ENCODE measurements at regions not wholly inside any gene's neighbourhood (a gene's known extent, or its start where the extent isn't known, plus 50 kb on each side); places are given as distances from the start of the nearest gene placed in this dataset.
"Not testable (repeated sequence)": the region's sequence is repeated elsewhere in the genome, so short reads cannot be mapped to it uniquely, and the experiment has no call there.

- peak overlapping the region; percentile 53; the same call in 1 of the 2 replicates for H3K4me3 ChIP-seq (replicated peaks; ENCODE audit: low read depth, low read length)
- not testable (repeated sequence) for H3K36me3 ChIP-seq (ENCODE audit: control insufficient read depth, insufficient read depth, low read length); H3K27me3 ChIP-seq (replicated peaks; ENCODE audit: control insufficient read depth, insufficient read depth, low read length); DNase-seq (ENCODE audit: extremely low read depth, insufficient read length)
Observed at GRCh38 chrX:3843522-3844145, 130.2 kb upstream of the PRKX start.

- not testable (repeated sequence) for H3K27me3 ChIP-seq (replicated peaks; ENCODE audit: control insufficient read depth, insufficient read depth, low read length); DNase-seq (ENCODE audit: extremely low read depth, insufficient read length)
- peak overlapping the region; percentile 60 for H3K4me3 ChIP-seq (replicated peaks; ENCODE audit: low read depth, low read length)
Observed at GRCh38 chrX:3842822-3843521, 129.5 kb upstream of the PRKX start.

GRCh38 chrX:3838754-3839153, 125.3 kb upstream of the PRKX start:
- H3K4me3 ChIP-seq (replicated peaks; ENCODE audit: low read depth, low read length); H3K27me3 ChIP-seq (replicated peaks; ENCODE audit: control insufficient read depth, insufficient read depth, low read length); DNase-seq (ENCODE audit: extremely low read depth, insufficient read length); H3K36me3 ChIP-seq (ENCODE audit: control insufficient read depth, insufficient read depth, low read length): not testable (repeated sequence)

More at GRCh38 chrX:3842822-3843521, 129.5 kb upstream of the PRKX start:
- not testable (repeated sequence) for H3K36me3 ChIP-seq (ENCODE audit: control insufficient read depth, insufficient read depth, low read length)

GRCh38 chrX:3837958-3838643, 124.7 kb upstream of the PRKX start:
- H3K36me3 ChIP-seq (ENCODE audit: control insufficient read depth, insufficient read depth, low read length); DNase-seq (ENCODE audit: extremely low read depth, insufficient read length): not testable (repeated sequence)

GRCh38 chrX:3837211-3837610, 123.8 kb upstream of the PRKX start:
- H3K27me3 ChIP-seq (replicated peaks; ENCODE audit: control insufficient read depth, insufficient read depth, low read length); H3K36me3 ChIP-seq (ENCODE audit: control insufficient read depth, insufficient read depth, low read length); DNase-seq (ENCODE audit: extremely low read depth, insufficient read length); H3K4me3 ChIP-seq (replicated peaks; ENCODE audit: low read depth, low read length): not testable (repeated sequence)

More at GRCh38 chrX:3837958-3838643, 124.7 kb upstream of the PRKX start:
- H3K4me3 ChIP-seq (replicated peaks; ENCODE audit: low read depth, low read length); H3K27me3 ChIP-seq (replicated peaks; ENCODE audit: control insufficient read depth, insufficient read depth, low read length): not testable (repeated sequence)

GRCh38 chrX:3833761-3834542, 120.5 kb upstream of the PRKX start:
- not testable (repeated sequence) for H3K36me3 ChIP-seq (ENCODE audit: control insufficient read depth, insufficient read depth, low read length); H3K4me3 ChIP-seq (replicated peaks; ENCODE audit: low read depth, low read length); H3K27me3 ChIP-seq (replicated peaks; ENCODE audit: control insufficient read depth, insufficient read depth, low read length); DNase-seq (ENCODE audit: extremely low read depth, insufficient read length)

GRCh38 chrX:3830020-3830419, 116.6 kb upstream of the PRKX start:
- H3K27me3 ChIP-seq (replicated peaks; ENCODE audit: control insufficient read depth, insufficient read depth, low read length); DNase-seq (ENCODE audit: extremely low read depth, insufficient read length); H3K36me3 ChIP-seq (ENCODE audit: control insufficient read depth, insufficient read depth, low read length); H3K4me3 ChIP-seq (replicated peaks; ENCODE audit: low read depth, low read length): not testable (repeated sequence)

GRCh38 chrX:3829041-3829531, 115.6 kb upstream of the PRKX start:
- not testable (repeated sequence) for H3K4me3 ChIP-seq (replicated peaks; ENCODE audit: low read depth, low read length); DNase-seq (ENCODE audit: extremely low read depth, insufficient read length); H3K27me3 ChIP-seq (replicated peaks; ENCODE audit: control insufficient read depth, insufficient read depth, low read length); H3K36me3 ChIP-seq (ENCODE audit: control insufficient read depth, insufficient read depth, low read length)

GRCh38 chrX:3828378-3829040, 115.1 kb upstream of the PRKX start:
- DNase-seq (ENCODE audit: extremely low read depth, insufficient read length); H3K4me3 ChIP-seq (replicated peaks; ENCODE audit: low read depth, low read length); H3K27me3 ChIP-seq (replicated peaks; ENCODE audit: control insufficient read depth, insufficient read depth, low read length); H3K36me3 ChIP-seq (ENCODE audit: control insufficient read depth, insufficient read depth, low read length): not testable (repeated sequence)

- not testable (repeated sequence) for DNase-seq (ENCODE audit: extremely low read depth, insufficient read length)
Observed at GRCh38 chrX:3824008-3824407, 110.6 kb upstream of the PRKX start.

More at GRCh38 chrX:3824008-3824407, 110.6 kb upstream of the PRKX start:
- H3K4me3 ChIP-seq (replicated peaks; ENCODE audit: low read depth, low read length); H3K27me3 ChIP-seq (replicated peaks; ENCODE audit: control insufficient read depth, insufficient read depth, low read length): not testable (repeated sequence)
- peaks cover 13% of the 10 kb centered on the region for H3K36me3 ChIP-seq (ENCODE audit: control insufficient read depth, insufficient read depth, low read length)

Data from GM06990 (cell line).